Heart left ventricle (tissue), 16 donors: ENCODE measurements at regions not wholly inside any gene's neighbourhood (a gene's known extent, or its start where the extent isn't known, plus 50 kb on each side); places are given as distances from the start of the nearest gene placed in this dataset.

Experiments
- ATAC-seq, 4 donors: fragments of 200-7000 bp; cut with Tn5 transposase; one replicate each; pipeline ENCODE4 v1.9.1; 2020 to 2022; ENCODE audit warnings: moderate library complexity in 4 of 4, mild to moderate bottlenecking in 3 of 4, moderate number of reproducible peaks in 1 of 4
- DNase-seq, 5 donors: peaks; one replicate each; pipeline ENCODE4 v3.0.0-alpha.2; 2020
- H3K27ac ChIP-seq, 12 donors: fragments of 200-600 bp; sonication (generic) in 4 of 12; one replicate each; pipeline versions ENCODE4 v1.5.0 to v1.8.0; 2016 to 2022; ENCODE audit warnings: mild to moderate bottlenecking in 2 of 12
- H3K27me3 ChIP-seq, 9 donors: fragments of 200-600 bp; sonication (generic) in 2 of 9; one replicate each; pipeline versions ENCODE4 v1.5.1 to v1.8.0; 2016 to 2022; ENCODE audit warnings: mild to moderate bottlenecking in 3 of 9
- H3K36me3 ChIP-seq, 9 donors: fragments of 200-600 bp; sonication (generic) in 2 of 9; one replicate each; pipeline versions ENCODE4 v1.5.0 to v1.8.0; 2018 to 2022; ENCODE audit warnings: mild to moderate bottlenecking in 2 of 9
- H3K4me1 ChIP-seq, 12 donors: fragments of 200-600 bp; sonication (generic) in 4 of 12; one replicate each; pipeline versions ENCODE4 v1.5.0 to v1.8.0; 2016 to 2022; ENCODE audit warnings: mild to moderate bottlenecking in 3 of 12
- H3K4me3 ChIP-seq, 12 donors: fragments of 200-600 bp; sonication (generic) in 4 of 12; one replicate each; pipeline versions ENCODE4 v1.5.0 to v1.8.0; 2017 to 2022; ENCODE audit warnings: mild to moderate bottlenecking in 9 of 12, moderate library complexity in 4 of 12
- H3K9me3 ChIP-seq, 12 donors: fragments of 200-600 bp; sonication (generic) in 4 of 12; one replicate each; pipeline versions ENCODE4 v1.5.0 to v1.8.0; 2016 to 2022; ENCODE audit warnings: mild to moderate bottlenecking in 1 of 12
- POLR2A ChIP-seq, 2 donors: fragments of 450-650 bp; IDR thresholded peaks; one replicate each; pipeline ENCODE4 v1.6.1; 2017; ENCODE audit warnings: antibody characterized with exemption in 2 of 2, mild to moderate bottlenecking in 2 of 2, moderate library complexity in 2 of 2
- WGBS, 4 donors: extraction: QIAGEN DNeasy Blood & Tissue Kit in 2 of 4; methylation state at CpG; one replicate each; pipeline versions ENCODE4 v1.1.5 to v1.1.7; 2013 to 2018; 5-methylcytosine and 5-hydroxymethylcytosine counted together
- intact Hi-C, 10 donors: fragments of 100-400 bp; cut with DNase I; formaldehyde crosslinking; loops; one replicate each; pipeline versions ENCODE4 v1.11.1 to v1.14.2; 2022
- TF ChIP-seq, protein P1 (sequence below), 12 donors: fragments of 200-600 bp; sonication (generic) in 4 of 12; IDR thresholded peaks; one replicate each; pipeline versions ENCODE4 v1.5.0 to v1.8.0; 2018 to 2022; ENCODE audit warnings: antibody characterized with exemption in 12 of 12, mild to moderate bottlenecking in 5 of 12
- donor health status: ischemic (EF 13 %, LVEDD 7.1; RV severe dilation, severe dysfunction).
- donor health status: healthy with polysubstance abuse.
- donor health status: DM: no; HTN: yes; CAD: no.
- donor health status: DM: no; HTN: no; CAD: no.
- donor health status: ischemic (EF 25% LVEDD 6.9; RV normal size, moderate dysfunction).
- donor health status: ischemic (EF 25% LVEDD 5.7; RV mildly dilated, moderate dysfunction).
- donor health status: healthy.
- donor health status: DM: yes; HTN: yes; CAD: no.
- donor health status: ischemic (EF 35%, LVEDD 5.7; RV mildly dilated, moderate dysfunction).
- donor health status: nonischemic (EF 11% LVEDD 7.7; RV severe dilation, severe dysfunction).
- donor health status: DM: yes; HTN: yes; CAD: no.
- donor health status: PGD.
- donor health status: ischemic (EF 29% LVEDD 5.4; RV normal size, mild dysfunction).
- donor health status: nonischemic (EF 23%, LVEDD 6.1; RV moderate dilation, normal function).

DNA sequence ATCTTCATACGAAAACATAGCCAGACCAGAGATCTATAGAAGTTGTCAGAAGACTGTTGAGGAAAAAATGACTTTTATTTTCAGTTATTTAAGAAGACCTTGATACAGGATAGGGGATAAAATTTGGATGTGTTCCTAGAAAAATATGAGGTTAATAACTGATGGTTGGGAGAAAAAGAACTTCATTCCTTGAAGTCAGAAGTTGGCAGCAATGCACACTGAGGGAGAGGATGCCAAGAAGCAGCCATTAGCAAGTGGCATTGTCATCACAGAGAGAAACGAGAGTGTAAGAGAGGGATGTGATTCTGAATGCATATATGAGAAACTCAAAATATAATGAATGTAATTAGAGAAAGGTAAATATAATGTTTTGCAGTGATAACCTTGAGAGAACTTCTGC, 382.1 kb upstream of the EPHA5 start:
- Histone ChIP-seq H3K4me1 (no peaks in the 10 kb centered on the region), H3K9me3 (peaks cover 0 to 4% (median 0%) of the 10 kb centered on the region in 12 donors), H3K27me3 (no peaks in the 10 kb centered on the region), H3K36me3 (no peaks in the 10 kb centered on the region), H3K27ac (no peak overlapping the region), H3K4me3 (no peak overlapping the region)
- TF ChIP-seq POLR2A (IDR thresholded peaks at IDR 0.05) = no peak
- TF ChIP-seq, protein P1, sequence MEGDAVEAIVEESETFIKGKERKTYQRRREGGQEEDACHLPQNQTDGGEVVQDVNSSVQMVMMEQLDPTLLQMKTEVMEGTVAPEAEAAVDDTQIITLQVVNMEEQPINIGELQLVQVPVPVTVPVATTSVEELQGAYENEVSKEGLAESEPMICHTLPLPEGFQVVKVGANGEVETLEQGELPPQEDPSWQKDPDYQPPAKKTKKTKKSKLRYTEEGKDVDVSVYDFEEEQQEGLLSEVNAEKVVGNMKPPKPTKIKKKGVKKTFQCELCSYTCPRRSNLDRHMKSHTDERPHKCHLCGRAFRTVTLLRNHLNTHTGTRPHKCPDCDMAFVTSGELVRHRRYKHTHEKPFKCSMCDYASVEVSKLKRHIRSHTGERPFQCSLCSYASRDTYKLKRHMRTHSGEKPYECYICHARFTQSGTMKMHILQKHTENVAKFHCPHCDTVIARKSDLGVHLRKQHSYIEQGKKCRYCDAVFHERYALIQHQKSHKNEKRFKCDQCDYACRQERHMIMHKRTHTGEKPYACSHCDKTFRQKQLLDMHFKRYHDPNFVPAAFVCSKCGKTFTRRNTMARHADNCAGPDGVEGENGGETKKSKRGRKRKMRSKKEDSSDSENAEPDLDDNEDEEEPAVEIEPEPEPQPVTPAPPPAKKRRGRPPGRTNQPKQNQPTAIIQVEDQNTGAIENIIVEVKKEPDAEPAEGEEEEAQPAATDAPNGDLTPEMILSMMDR (IDR thresholded peaks at IDR 0.05) = no peak
- DNase-seq (no peak), ATAC-seq (no peak)
- WGBS, 4 donors = 49 to 55% (median 55%) methylated on average over 2 of the region's 2 CpGs
- intact Hi-C loops = no loop called here

DNA sequence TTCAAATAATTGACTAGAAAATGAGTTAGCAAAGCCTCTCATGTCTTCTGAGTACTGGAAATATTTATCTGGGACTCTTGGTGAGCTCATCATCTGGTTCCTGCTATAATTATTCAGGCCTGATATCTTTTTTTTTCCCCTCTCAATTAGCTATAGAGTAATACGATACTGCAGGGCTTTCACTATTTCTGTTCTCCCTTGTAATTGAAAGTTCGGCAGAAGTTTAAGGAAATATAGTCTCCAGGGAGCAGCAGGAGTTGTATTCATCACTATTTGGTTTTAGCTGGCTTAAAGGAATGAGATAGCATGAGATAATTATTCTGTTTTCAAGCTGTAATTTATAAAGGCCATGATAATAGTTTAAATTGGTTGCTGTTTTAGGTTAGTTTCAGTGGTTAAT, 378.6 kb upstream of the EPHA5 start:
- ATAC-seq (no peak), DNase-seq (no peak)
- Histone ChIP-seq H3K4me1 (no peaks in the 10 kb centered on the region), H3K27ac (no peak overlapping the region), H3K4me3 (no peak overlapping the region), H3K36me3 (no peaks in the 10 kb centered on the region), H3K27me3 (no peaks in the 10 kb centered on the region), H3K9me3 (peaks cover 0 to 4% (median 0%) of the 10 kb centered on the region in 12 donors)
- TF ChIP-seq, protein P1 (IDR thresholded peaks at IDR 0.05) = no peak
- TF ChIP-seq POLR2A (IDR thresholded peaks at IDR 0.05) = no peak
- WGBS, 4 donors = 37 to 58% (median 44%) methylated on average over 2 of the region's 2 CpGs
- intact Hi-C loops = no loop called here

DNA sequence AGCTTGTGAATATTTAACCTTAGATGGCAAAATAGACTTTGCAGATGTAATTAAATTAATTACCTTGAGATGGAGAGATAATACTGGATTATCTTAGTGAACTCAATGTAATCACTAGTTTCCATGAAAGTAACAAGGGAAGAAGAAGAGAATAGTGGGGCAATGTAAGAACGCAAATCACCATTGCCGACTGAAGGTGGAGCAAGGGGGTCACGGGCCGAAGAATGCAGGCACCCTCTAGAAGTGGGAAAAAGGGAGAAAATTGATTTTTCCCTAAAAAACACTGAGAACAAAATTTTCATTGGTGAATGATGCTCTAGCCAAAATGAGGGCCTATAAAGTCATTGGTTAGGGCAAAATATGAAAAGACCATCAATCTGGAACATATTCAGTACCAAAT, 375.6 kb upstream of the EPHA5 start:
- no peaks in the 10 kb centered on the region for H3K4me1 ChIP-seq
- ATAC-seq (no peak), DNase-seq (no peak)
- 66 to 75% (median 70%) methylated on average over 4 of the region's 4 CpGs for WGBS, 4 donors
- no peak overlapping the region for H3K4me3 ChIP-seq
- H3K27ac ChIP-seq = no peak overlapping the region
- intact Hi-C loops = no loop called here
- H3K9me3 ChIP-seq = peaks cover 0 to 4% (median 0%) of the 10 kb centered on the region in 12 donors
- TF ChIP-seq, protein P1 (IDR thresholded peaks at IDR 0.05) = no peak
- TF ChIP-seq POLR2A (IDR thresholded peaks at IDR 0.05) = no peak
- no peaks in the 10 kb centered on the region for H3K36me3 ChIP-seq
- no peaks in the 10 kb centered on the region for H3K27me3 ChIP-seq

DNA sequence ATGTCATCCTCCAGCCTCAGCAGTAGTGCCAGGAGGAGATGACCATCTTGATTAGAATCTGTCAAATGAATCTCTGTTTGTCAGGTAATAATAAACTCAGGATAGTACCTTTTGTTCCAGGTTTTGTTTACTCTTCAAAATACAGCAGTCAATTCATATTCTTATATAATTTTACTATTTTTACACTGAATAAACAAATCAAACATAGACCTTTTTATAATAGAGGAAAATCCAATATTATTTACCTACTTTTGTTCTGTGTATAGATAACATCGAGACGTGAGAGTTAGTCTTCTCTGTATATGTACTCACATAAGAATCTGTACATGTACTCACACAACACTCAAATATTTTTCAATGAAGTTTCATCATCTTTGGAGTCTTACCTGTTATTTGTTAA, 365.4 kb upstream of the EPHA5 start:
- intact Hi-C loops = no loop called here
- 80 to 92% (median 86%) methylated on average over 2 of the region's 2 CpGs for WGBS, 4 donors
- H3K4me3 ChIP-seq = no peak overlapping the region
- H3K4me1 ChIP-seq = no peaks in the 10 kb centered on the region
- ATAC-seq (no peak), DNase-seq (no peak)
- H3K27me3 ChIP-seq = no peaks in the 10 kb centered on the region
- H3K9me3 ChIP-seq = peaks cover 0 to 10% (median 0%) of the 10 kb centered on the region in 12 donors
- TF ChIP-seq, protein P1 (IDR thresholded peaks at IDR 0.05) = no peak
- TF ChIP-seq POLR2A (IDR thresholded peaks at IDR 0.05) = no peak
- H3K36me3 ChIP-seq = no peaks in the 10 kb centered on the region
- no peak overlapping the region for H3K27ac ChIP-seq
